GM23338 (cell line): ENCODE measurements at regions not wholly inside any gene's neighbourhood (a gene's known extent, or its start where the extent isn't known, plus 50 kb on each side); places are given as distances from the start of the nearest gene placed in this dataset.

Source experiments
- ATAC-seq: fragments of 200-7000 bp; cut with Tn5 transposase; 3 replicates; pipeline ENCODE4 v1.9.1; 2020
- DNase-seq: peaks from one replicate; pipeline ENCODE4 v3.0.0-alpha.2; 2015; ENCODE audit warnings: low spot score
- H2AFZ ChIP-seq: fragments of 200-600 bp; sonication (generic); 2 replicates; pipeline ENCODE4 v1.8.0; 2016; ENCODE audit warnings: antibody characterized with exemption, mild to moderate bottlenecking, moderate library complexity
- H3F3A ChIP-seq: fragments of 200-600 bp; sonication (generic); replicated peaks from 2 replicates; pipeline ENCODE4 v1.8.0; 2017; ENCODE audit warnings: antibody characterized with exemption, mixed run types, low read depth
- H3K27ac ChIP-seq: fragments of 200-600 bp; sonication (generic); 2 replicates; pipeline ENCODE4 v1.6.1; 2016; ENCODE audit warnings: low read depth
- H3K27me3 ChIP-seq: fragments of 200-600 bp; sonication (generic); 2 replicates; pipeline ENCODE4 v1.8.0; 2016; ENCODE audit warnings: mild to moderate bottlenecking, mixed run types, moderate library complexity; ENCODE audit not compliant: insufficient read depth
- H3K36me3 ChIP-seq: fragments of 200-600 bp; sonication (generic); 2 replicates; pipeline ENCODE4 v1.8.0; 2016; ENCODE audit warnings: mild to moderate bottlenecking; ENCODE audit not compliant: insufficient read depth
- H3K4me1 ChIP-seq: fragments of 200-600 bp; sonication (generic); 2 replicates; pipeline ENCODE4 v1.8.0; 2016; ENCODE audit warnings: mild to moderate bottlenecking, moderate library complexity; ENCODE audit not compliant: insufficient read depth
- H3K4me2 ChIP-seq: fragments of 200-600 bp; sonication (generic); 2 replicates; pipeline ENCODE4 v1.7.1; 2017; ENCODE audit warnings: mixed run types
- H3K4me3 ChIP-seq: fragments of 200-600 bp; sonication (generic); 2 replicates; pipeline ENCODE4 v1.6.1; 2016; ENCODE audit warnings: mixed run types
- H3K79me2 ChIP-seq: fragments of 200-600 bp; sonication (generic); replicated peaks from 2 replicates; pipeline ENCODE4 v1.8.0; 2017; ENCODE audit warnings: mild to moderate bottlenecking; ENCODE audit not compliant: insufficient read depth
- H3K9me2 ChIP-seq: fragments of 200-600 bp; sonication (generic); 2 replicates; pipeline ENCODE4 v1.8.0; 2017; ENCODE audit not compliant: insufficient read depth
- H4K20me1 ChIP-seq: fragments of 200-600 bp; sonication (generic); replicated peaks from 2 replicates; pipeline ENCODE4 v1.8.0; 2017; ENCODE audit warnings: mild to moderate bottlenecking; ENCODE audit not compliant: insufficient read depth
- H3K27ac Mint-ChIP-seq: 2 replicates; pipeline ENCODE4 v1.8.0; 2020; ENCODE audit warnings: inconsistent platforms, mild to moderate bottlenecking, moderate library complexity, mixed read lengths
- H3K27me3 Mint-ChIP-seq: 3 replicates; pipeline ENCODE4 v1.8.0; 2022; ENCODE audit warnings: low read depth, mild to moderate bottlenecking, moderate library complexity, mixed read lengths, inconsistent platforms; ENCODE audit not compliant: insufficient read depth, poor library complexity
- H3K36me3 Mint-ChIP-seq: 3 replicates; pipeline ENCODE4 v1.8.0; 2021; ENCODE audit warnings: low read depth, mild to moderate bottlenecking, inconsistent platforms, moderate library complexity, mixed read lengths
- H3K4me1 Mint-ChIP-seq: 3 replicates; pipeline ENCODE4 v1.8.0; 2020; ENCODE audit warnings: mild to moderate bottlenecking, inconsistent platforms, mixed read lengths
- H3K4me3 Mint-ChIP-seq: 3 replicates; pipeline ENCODE4 v1.8.0; 2021; ENCODE audit warnings: moderate library complexity, mild to moderate bottlenecking, inconsistent platforms, mixed read lengths
- H3K9me3 Mint-ChIP-seq: 3 replicates; pipeline ENCODE4 v1.8.0; 2020; ENCODE audit warnings: moderate library complexity, mild to moderate bottlenecking, inconsistent platforms, mixed read lengths
- CREB1 ChIP-seq: fragments of 250-450 bp; sonication (Bioruptor Pico); IDR thresholded peaks from 2 replicates; pipeline ENCODE4 v1.5.0; 2020; ENCODE audit warnings: low read depth, mild to moderate bottlenecking, moderate library complexity
- CTCF ChIP-seq, 2 experiments: fragments of 200-600 bp in 1 of 2; sonication (generic) in 1 of 2; conservative IDR thresholded peaks; 2 replicates each; pipeline versions ENCODE4 v1.5.1 to v1.6.1; 2016 to 2017; ENCODE audit warnings: antibody characterized with exemption in 2 of 2, low read depth in 2 of 2, mild to moderate bottlenecking in 2 of 2, moderate library complexity in 1 of 2
- ETS1 ChIP-seq: IDR thresholded peaks from 2 replicates; pipeline ENCODE4 v1.6.1; 2016; ENCODE audit warnings: antibody characterized with exemption
- EZH2 ChIP-seq: fragments of 200-600 bp; sonication (generic); IDR thresholded peaks from one replicate; pipeline ENCODE4 v1.8.0; 2017; ENCODE audit warnings: antibody characterized with exemption, mild to moderate bottlenecking, low read depth; ENCODE audit not compliant: unreplicated experiment
- EZH2phosphoT487 ChIP-seq: fragments of 200-600 bp; sonication (generic); IDR thresholded peaks from one replicate; pipeline ENCODE4 v1.8.1; 2018; ENCODE audit warnings: antibody characterized with exemption; ENCODE audit not compliant: unreplicated experiment
- JUNB ChIP-seq: IDR thresholded peaks from one replicate; pipeline ENCODE4 v1.6.1; 2016; ENCODE audit warnings: antibody characterized with exemption; ENCODE audit not compliant: unreplicated experiment
- NANOG ChIP-seq: IDR thresholded peaks from 2 replicates; pipeline ENCODE4 v1.6.1; 2016; ENCODE audit warnings: antibody characterized with exemption, borderline replicate concordance
- REST ChIP-seq: IDR thresholded peaks from one replicate; pipeline ENCODE4 v1.6.1; 2018; ENCODE audit warnings: antibody characterized with exemption; ENCODE audit not compliant: unreplicated experiment
- STAT1 ChIP-seq: IDR thresholded peaks from one replicate; pipeline ENCODE4 v1.6.1; 2016; ENCODE audit warnings: antibody characterized with exemption; ENCODE audit not compliant: unreplicated experiment
- ZNF114 ChIP-seq: fragments of 250-450 bp; sonication (Bioruptor Pico); IDR thresholded peaks from 2 replicates; pipeline ENCODE4 v1.5.0; 2020; ENCODE audit warnings: mild to moderate bottlenecking, moderate library complexity
- ZNF331 ChIP-seq: fragments of 250-450 bp; sonication (Bioruptor Pico); IDR thresholded peaks from 2 replicates; pipeline ENCODE4 v1.5.0; 2020; ENCODE audit warnings: low read depth, mild to moderate bottlenecking, moderate library complexity

- Histone ChIP-seq H3F3A (no peaks in the 10 kb centered on the region), H3K36me3 (no peaks in the 10 kb centered on the region), H4K20me1 (no peaks in the 10 kb centered on the region), H3K4me1 (peaks cover 28% of the 10 kb centered on the region), H3K4me2 (no peak overlapping the region), H3K4me3 (no peak overlapping the region), H2AFZ (no peak overlapping the region), H3K27ac (no peak overlapping the region), H3K27me3 (peaks cover 42% of the 10 kb centered on the region), H3K9me2 (no peaks in the 10 kb centered on the region), H3K79me2 (no peaks in the 10 kb centered on the region)
- peaks cover 60% of the 10 kb centered on the region for H3K27me3 Mint-ChIP-seq
- TF ChIP-seq ZNF331 (CRISPR knock-in tag) (no peak), NANOG (no peak), EZH2phosphoT487 (no peak), EZH2 (no peak), STAT1 (no peak), ZNF114 (CRISPR knock-in tag) (no peak)
- DNase-seq (no peak), ATAC-seq (no peak)
- H3K4me1 Mint-ChIP-seq: peaks cover 39% of the 10 kb centered on the region
- no peak overlapping the region for H3K27ac Mint-ChIP-seq
- no peak overlapping the region for H3K4me3 Mint-ChIP-seq
- no peaks in the 10 kb centered on the region; the same call in 2 of the 3 replicates for H3K36me3 Mint-ChIP-seq
- no peaks in the 10 kb centered on the region; the same call in 2 of the 3 replicates for H3K9me3 Mint-ChIP-seq
These were observed 53.9 kb upstream of the ACVR1 start for GRCh38 chr2:157929871-157930667.

- Histone ChIP-seq H3K79me2 (no peaks in the 10 kb centered on the region), H3K27me3 (peaks cover 29% of the 10 kb centered on the region), H2AFZ (no peak overlapping the region), H3K36me3 (no peaks in the 10 kb centered on the region), H3K9me2 (no peaks in the 10 kb centered on the region), H3F3A (no peaks in the 10 kb centered on the region), H3K4me1 (peaks cover 30% of the 10 kb centered on the region), H3K4me2 (no peak overlapping the region), H3K27ac (no peak overlapping the region), H4K20me1 (no peaks in the 10 kb centered on the region), H3K4me3 (no peak overlapping the region)
- peaks cover 43% of the 10 kb centered on the region for H3K27me3 Mint-ChIP-seq
- H3K4me1 Mint-ChIP-seq: peaks cover 39% of the 10 kb centered on the region
- no peak overlapping the region for H3K27ac Mint-ChIP-seq
- DNase-seq (no peak), ATAC-seq (no peak)
- H3K36me3 Mint-ChIP-seq: no peaks in the 10 kb centered on the region; the same call in 2 of the 3 replicates
- H3K4me3 Mint-ChIP-seq: no peak overlapping the region
- no peaks in the 10 kb centered on the region; the same call in 2 of the 3 replicates for H3K9me3 Mint-ChIP-seq
- TF ChIP-seq ETS1 (no peak), STAT1 (no peak), JUNB (no peak), EZH2phosphoT487 (no peak), ZNF331 (CRISPR knock-in tag) (no peak), CTCF (conservative IDR thresholded peaks at IDR 0.05; ENCODE audit: low read depth in 2 of 2) (no peak), REST (no peak), ZNF114 (CRISPR knock-in tag) (no peak), CREB1 (no peak)
These were observed 52.2 kb upstream of the ACVR1 start for GRCh38 chr2:157928372-157928771.
